HepG2 (cell line): ENCODE measurements at regions not wholly inside any gene's neighbourhood (a gene's known extent, or its start where the extent isn't known, plus 50 kb on each side); places are given as distances from the start of the nearest gene placed in this dataset.

Experiments
- ATAC-seq: fragments of 200-7000 bp; cut with Tn5 transposase; 3 replicates; pipeline ENCODE4 v1.9.1; 2020; ENCODE audit warnings: mild to moderate bottlenecking, moderate library complexity
- BruUV-seq: library from RNA; stranded (reverse); fragments of 400-500 nt; replicated peaks from 2 replicates; lab custom pipeline; 2021; lab: Mats Ljungman, UMichigan
- CTCF ChIA-PET: fragments of 300-600 bp; formaldehyde crosslinking; extraction: SDS; loops from one replicate; lab custom pipeline; 2021; ENCODE audit warnings: low total read pairs, inconsistent platforms, low intra/inter-chr PET ratio; lab: Yijun Ruan, JAX
- POLR2A ChIA-PET: fragments of 350-600 bp; sonication (Branson Sonifier 250); formaldehyde crosslinking; loops from one replicate; lab custom pipeline; 2020; ENCODE audit warnings: antibody characterized with exemption, inconsistent platforms; lab: Yijun Ruan, JAX
- DNase-seq: peaks from one replicate; pipeline ENCODE4 v3.0.0-alpha.2; 2015; ENCODE audit warnings: low spot score
- FAIRE-seq: peaks from 3 replicates; lab custom pipeline; 2011; peaks lifted over from hg19 to GRCh38; lab: Jason Lieb, UNC
- H2AFZ ChIP-seq: one replicate; pipeline ENCODE4 v1.6.1; 2011; ENCODE audit warnings: low read length, inconsistent platforms
- H3K27ac ChIP-seq: fragments of 300-600 bp; 3 replicates; pipeline ENCODE4 v1.8.0; 2011; ENCODE audit warnings: mixed run types, mild to moderate bottlenecking, mixed read lengths, low read length, inconsistent platforms; ENCODE audit not compliant: insufficient read depth; ENCODE audit errors: extremely low read length
- H3K27me3 ChIP-seq, 2 experiments: fragments of 200-600 bp in 1 of 2; 2 replicates in 1 of 2; 3 replicates in 1 of 2; pipeline versions ENCODE4 v1.6.0 to v1.8.0; 2011; ENCODE audit warnings: low read length in 2 of 2, mild to moderate bottlenecking in 2 of 2, moderate library complexity in 2 of 2, inconsistent platforms in 1 of 2; ENCODE audit not compliant: insufficient read depth in 2 of 2, control insufficient read depth in 1 of 2
- H3K36me3 ChIP-seq, 2 experiments: fragments of 200-600 bp in 1 of 2; replicated peaks in 1 of 2; 2 replicates in 1 of 2; 3 replicates in 1 of 2; pipeline versions ENCODE4 v1.5.1 to v1.8.0; 2011; ENCODE audit warnings: low read length in 2 of 2, inconsistent platforms in 1 of 2; ENCODE audit not compliant: insufficient read depth in 2 of 2, control insufficient read depth in 1 of 2
- H3K4me1 ChIP-seq: 2 replicates; pipeline ENCODE4 v1.5.1; 2012; ENCODE audit warnings: low read length, inconsistent platforms; ENCODE audit not compliant: insufficient read depth
- H3K4me2 ChIP-seq: 2 replicates; pipeline ENCODE4 v1.6.0; 2011; ENCODE audit warnings: low read depth, low read length, inconsistent platforms
- H3K4me3 ChIP-seq, 3 experiments: fragments of 200-600 bp in 1 of 3; sonication (generic), shearing (Covaris generic) in 1 of 3; replicated peaks in 1 of 3; 2 replicates each; pipeline ENCODE4 v1.5.1; 2011 to 2016; ENCODE audit warnings: low read length in 3 of 3, inconsistent platforms in 2 of 3, low read depth in 2 of 3, mild to moderate bottlenecking in 2 of 3, control low read depth in 1 of 3, mixed read lengths in 1 of 3; ENCODE audit not compliant: insufficient read depth in 1 of 3
- H3K79me2 ChIP-seq: one replicate; pipeline ENCODE4 v1.6.1; 2011; ENCODE audit warnings: low read length, inconsistent platforms; ENCODE audit not compliant: insufficient read depth
- H3K9ac ChIP-seq: 2 replicates; pipeline ENCODE4 v1.6.0; 2011; ENCODE audit warnings: mild to moderate bottlenecking, low read depth, low read length, inconsistent platforms; ENCODE audit not compliant: insufficient read depth
- H3K9me3 ChIP-seq: 2 replicates; pipeline ENCODE4 v1.5.1; 2012; ENCODE audit warnings: mild to moderate bottlenecking, low read length
- H4K20me1 ChIP-seq: 2 replicates; pipeline ENCODE4 v1.6.0; 2011; ENCODE audit warnings: inconsistent platforms, mild to moderate bottlenecking, low read length, moderate library complexity; ENCODE audit not compliant: insufficient read depth
- ARNTL ChIP-seq: sonication (generic); formaldehyde crosslinking; IDR thresholded peaks from 2 replicates; pipeline ENCODE4 v1.4.0; 2020; ENCODE audit warnings: mild to moderate bottlenecking, missing genetic modification reagents
- CENPT ChIP-seq: sonication (generic); formaldehyde crosslinking; IDR thresholded peaks from 2 replicates; pipeline ENCODE4 v1.8.0; 2022; ENCODE audit warnings: low read depth, mild to moderate bottlenecking, moderate library complexity, missing genetic modification reagents
- EEA1 ChIP-seq: sonication (generic); formaldehyde crosslinking; IDR thresholded peaks from 2 replicates; pipeline ENCODE4 v1.5.1; 2020; ENCODE audit warnings: mild to moderate bottlenecking, missing genetic modification reagents, borderline replicate concordance
- HES4 ChIP-seq: sonication (generic); formaldehyde crosslinking; IDR thresholded peaks from 2 replicates; pipeline ENCODE4 v1.9.0; 2021; ENCODE audit warnings: mild to moderate bottlenecking, missing genetic modification reagents, borderline replicate concordance
- JUN ChIP-seq: sonication (generic); formaldehyde crosslinking; IDR thresholded peaks from 2 replicates; pipeline ENCODE4 v1.4.0; 2020; ENCODE audit warnings: mild to moderate bottlenecking, missing genetic modification reagents
- JUND ChIP-seq: sonication (generic); formaldehyde crosslinking; IDR thresholded peaks from 2 replicates; pipeline ENCODE4 v1.8.0; 2022; ENCODE audit warnings: mild to moderate bottlenecking, missing genetic modification reagents
- KDM4B ChIP-seq: sonication (generic); formaldehyde crosslinking; IDR thresholded peaks from 2 replicates; pipeline ENCODE4 v1.4.0; 2020; ENCODE audit warnings: missing genetic modification reagents
- LRRFIP1 ChIP-seq: sonication (generic); formaldehyde crosslinking; conservative IDR thresholded peaks from 2 replicates; pipeline ENCODE4 v1.4.0; 2020; ENCODE audit warnings: missing genetic modification reagents
- NCOA5 ChIP-seq: sonication (generic); formaldehyde crosslinking; IDR thresholded peaks from 2 replicates; pipeline ENCODE4 v1.4.0; 2020; ENCODE audit warnings: missing genetic modification reagents
- RARA ChIP-seq: IDR thresholded peaks from 2 replicates; pipeline ENCODE4 v1.6.1; 2016; ENCODE audit warnings: missing genetic modification reagents, missing compliant biosample characterization
- TSC22D2 ChIP-seq: sonication (generic); formaldehyde crosslinking; IDR thresholded peaks from 2 replicates; pipeline ENCODE4 v1.5.1; 2020; ENCODE audit warnings: missing genetic modification reagents, mild to moderate bottlenecking, borderline replicate concordance
- ZFP1 ChIP-seq: IDR thresholded peaks from 2 replicates; pipeline ENCODE4 v1.6.1; 2016
- ZNF10 ChIP-seq: sonication (generic); formaldehyde crosslinking; IDR thresholded peaks from 2 replicates; pipeline ENCODE4 v1.4.0; 2020; ENCODE audit warnings: mild to moderate bottlenecking, low read depth, missing genetic modification reagents, borderline replicate concordance
- ZNF160 ChIP-seq: sonication (generic); formaldehyde crosslinking; IDR thresholded peaks from 2 replicates; pipeline ENCODE4 v1.8.0; 2022; ENCODE audit warnings: mild to moderate bottlenecking, inconsistent platforms, missing genetic modification reagents
- ZNF205 ChIP-seq: IDR thresholded peaks from 2 replicates; pipeline ENCODE4 v1.6.1; 2018; ENCODE audit warnings: missing biosample characterization, missing genetic modification reagents
- ZNF552 ChIP-seq: sonication (generic); formaldehyde crosslinking; IDR thresholded peaks from 2 replicates; pipeline ENCODE4 v1.9.0; 2022; ENCODE audit warnings: missing genetic modification reagents, mild to moderate bottlenecking, borderline replicate concordance
- ZNF562 ChIP-seq: sonication (generic); formaldehyde crosslinking; IDR thresholded peaks from 2 replicates; pipeline ENCODE4 v1.8.0; 2022; ENCODE audit warnings: missing genetic modification reagents, borderline replicate concordance
- WGBS: methylation state at CpG from one replicate; pipeline ENCODE4 v1.1.6; 2017; ENCODE audit warnings: low lambda C conversion rate; 5-methylcytosine and 5-hydroxymethylcytosine counted together
- in situ Hi-C: cut with HindIII; loops from 2 replicates; pipeline ENCODE4 v1.10.0; 2017; ENCODE audit warnings: low pct_unique_long_range_greater_than_20kb; ENCODE audit not compliant: extremely low pct_ligation_motif_present
- intact Hi-C: fragments of 100-400 bp; cut with micrococcal nuclease; formaldehyde crosslinking; loops from one replicate; pipeline ENCODE4 v1.10.0; 2022; ENCODE audit not compliant: unreplicated experiment
- TF ChIP-seq, protein P1 (sequence below): sonication (generic); formaldehyde crosslinking; IDR thresholded peaks from 2 replicates; pipeline ENCODE4 v1.5.0; 2020; ENCODE audit warnings: missing genetic modification reagents

DNA sequence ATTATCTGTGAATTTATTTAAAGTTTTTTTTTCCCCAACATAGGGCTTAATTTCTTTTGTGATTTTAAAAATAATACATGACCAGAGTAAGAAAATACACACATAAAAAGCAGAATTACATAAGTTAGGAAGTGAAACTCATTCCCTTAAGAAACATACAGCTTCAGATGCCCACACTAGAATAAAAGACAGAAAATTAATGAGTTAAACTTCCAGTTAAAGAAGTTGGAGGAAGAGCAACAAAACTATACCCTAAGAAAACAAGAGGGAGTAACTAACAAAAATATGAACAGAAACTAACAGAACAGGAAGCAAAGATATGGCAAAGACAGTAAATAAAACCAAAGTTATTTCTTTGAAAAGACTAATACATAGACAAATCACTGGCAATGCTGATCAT lies 107.6 kb upstream of the CEP85L start:
- H3K79me2 ChIP-seq, result no peaks in the 10 kb centered on the region
- ChIA-PET CTCF (no interaction called here), POLR2A (no interaction called here)
- intact Hi-C loops (no loop called here), in situ Hi-C loops (no loop called here)
- BruUV-seq, result no TSS peak
- no peak for TF ChIP-seq RARA (CRISPR knock-in tag)
- TF ChIP-seq ZFP1 (CRISPR knock-in tag), result no peak
- TF ChIP-seq JUN (CRISPR knock-in tag), result no peak
- TF ChIP-seq ZNF562, result no peak
- no peak for TF ChIP-seq ZNF552
- no peak for TF ChIP-seq EEA1 (CRISPR knock-in tag)
- no peak for TF ChIP-seq NCOA5
- TF ChIP-seq, protein P1, sequence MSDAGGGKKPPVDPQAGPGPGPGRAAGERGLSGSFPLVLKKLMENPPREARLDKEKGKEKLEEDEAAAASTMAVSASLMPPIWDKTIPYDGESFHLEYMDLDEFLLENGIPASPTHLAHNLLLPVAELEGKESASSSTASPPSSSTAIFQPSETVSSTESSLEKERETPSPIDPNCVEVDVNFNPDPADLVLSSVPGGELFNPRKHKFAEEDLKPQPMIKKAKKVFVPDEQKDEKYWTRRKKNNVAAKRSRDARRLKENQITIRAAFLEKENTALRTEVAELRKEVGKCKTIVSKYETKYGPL, result no peak
- no peak for TF ChIP-seq TSC22D2
- TF ChIP-seq HES4, result no peak
- no peaks in the 10 kb centered on the region for H3K36me3 ChIP-seq
- no peak overlapping the region for H3K4me2 ChIP-seq
- H3K27ac ChIP-seq, result no peak overlapping the region
- DNase-seq (no peak), ATAC-seq (no peak), FAIRE-seq (no peak)
- H3K9ac ChIP-seq, result no peak overlapping the region
- no peak overlapping the region for H3K4me3 ChIP-seq
- no peaks in the 10 kb centered on the region; a peak in 1 of 5 replicates for H3K27me3 ChIP-seq
- H4K20me1 ChIP-seq, result no peaks in the 10 kb centered on the region
- no peaks in the 10 kb centered on the region for H3K4me1 ChIP-seq
- no peaks in the 10 kb centered on the region for H3K9me3 ChIP-seq
- H2AFZ ChIP-seq, result no peak overlapping the region

GRCh38 chr6:118755941-118756646 lies 104.7 kb upstream of the CEP85L start:
- no TSS peak for BruUV-seq
- POLR2A ChIA-PET, result no interaction called here
- 8% methylated on average over 6 of the region's 6 CpGs for WGBS
- TF ChIP-seq ZNF160 (CRISPR knock-in tag) (no peak), JUND (CRISPR knock-in tag) (no peak), LRRFIP1 (CRISPR knock-in tag) (no peak), ARNTL (CRISPR knock-in tag) (no peak), CENPT (CRISPR knock-in tag) (no peak), ZNF10 (CRISPR knock-in tag) (no peak), ZNF205 (CRISPR knock-in tag) (no peak), KDM4B (CRISPR knock-in tag) (no peak)

More at GRCh38 chr6:118755941-118756646, 104.7 kb upstream of the CEP85L start:
- Histone ChIP-seq H3K27ac (no peak overlapping the region), H3K36me3 (no peaks in the 10 kb centered on the region), H3K27me3 (no peaks in the 10 kb centered on the region; a peak in 1 of 5 replicates), H3K4me3 (no peak overlapping the region), H3K79me2 (no peaks in the 10 kb centered on the region), H3K4me2 (no peak overlapping the region), H2AFZ (no peak overlapping the region), H3K4me1 (no peaks in the 10 kb centered on the region; the same call in 1 of the 2 replicates), H3K9me3 (no peaks in the 10 kb centered on the region), H3K9ac (no peak overlapping the region), H4K20me1 (no peaks in the 10 kb centered on the region)
- intact Hi-C loops (no loop called here), in situ Hi-C loops (no loop called here)
- DNase-seq (no peak), ATAC-seq (no peak), FAIRE-seq (no peak)
- CTCF ChIA-PET, result no interaction called here
